GM12878 (cell line): ENCODE measurements at regions not wholly inside any gene's neighbourhood (a gene's known extent, or its start where the extent isn't known, plus 50 kb on each side); places are given as distances from the start of the nearest gene placed in this dataset.

Experiments used
- CTCF ChIP-seq, 3 experiments: IDR thresholded peaks in 2 of 3; conservative IDR thresholded peaks in 1 of 3; 2 replicates each; pipeline ENCODE4 v1.5.1; 2011; ENCODE audit warnings: low read depth in 3 of 3, low read length in 3 of 3, mild to moderate bottlenecking in 3 of 3, control low read depth in 2 of 3, moderate library complexity in 2 of 3, inconsistent platforms in 1 of 3, mixed read lengths in 1 of 3; ENCODE audit not compliant: control insufficient read depth in 2 of 3, insufficient read depth in 1 of 3; ENCODE audit errors: extremely low read depth in 1 of 3
- EP300 ChIP-seq, 2 experiments: fragments of 150-350 bp in 1 of 2; IDR thresholded peaks; 2 replicates each; pipeline ENCODE4 v1.6.1; 2011 to 2012; ENCODE audit warnings: low read depth in 2 of 2, low read length in 2 of 2, borderline replicate concordance in 1 of 2, improper control_type of control experiment in 1 of 2, inconsistent platforms in 1 of 2; ENCODE audit not compliant: control insufficient read depth in 1 of 2
- POLR2A ChIP-seq: IDR thresholded peaks from 2 replicates; pipeline ENCODE4 v1.6.1; 2011; ENCODE audit warnings: low read depth, mild to moderate bottlenecking, low read length
- SMAD1 ChIP-seq: fragments of 450-650 bp; IDR thresholded peaks from 2 replicates; pipeline ENCODE4 v1.6.1; 2018; ENCODE audit warnings: mild to moderate bottlenecking, low read depth; ENCODE audit not compliant: partially characterized antibody

DNA sequence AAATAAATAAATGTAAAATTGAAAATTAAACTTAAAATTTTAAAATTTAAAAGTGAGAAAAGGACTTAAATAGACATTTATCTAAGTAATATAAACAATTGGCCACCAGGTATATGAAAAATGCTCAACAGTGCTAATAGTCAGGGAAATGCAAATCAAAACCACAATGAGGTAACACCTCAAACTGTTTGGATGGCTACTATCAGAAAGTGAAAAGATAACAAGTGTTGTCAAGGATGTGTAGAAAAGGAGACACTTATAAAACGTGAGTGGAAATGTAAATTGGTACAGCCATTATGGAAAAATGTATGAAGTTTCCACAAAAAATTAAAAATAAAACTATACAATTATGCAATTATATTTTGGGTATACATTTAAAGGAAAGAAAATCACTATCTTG is 752.2 kb downstream of the EFNB2 start:
- TF ChIP-seq POLR2A: no peak
- no peak for TF ChIP-seq CTCF (IDR thresholded peaks at IDR 0.05 in 2 of 3, conservative IDR thresholded peaks at IDR 0.05 in 1 of 3; ENCODE audit: control insufficient read depth in 2 of 3, extremely low read depth in 1 of 3, insufficient read depth in 1 of 3, low read depth in 3 of 3, low read length in 3 of 3)
- no peak for TF ChIP-seq SMAD1
- TF ChIP-seq EP300 (IDR thresholded peaks at IDR 0.05; ENCODE audit: borderline replicate concordance in 1 of 2, control insufficient read depth in 1 of 2, low read depth in 2 of 2, low read length in 2 of 2): no peak
